ENCODE measurements at regions not wholly inside any gene's neighbourhood (a gene's known extent, or its start where the extent isn't known, plus 50 kb on each side); places are given as distances from the start of the nearest gene placed in this dataset.

DNA sequence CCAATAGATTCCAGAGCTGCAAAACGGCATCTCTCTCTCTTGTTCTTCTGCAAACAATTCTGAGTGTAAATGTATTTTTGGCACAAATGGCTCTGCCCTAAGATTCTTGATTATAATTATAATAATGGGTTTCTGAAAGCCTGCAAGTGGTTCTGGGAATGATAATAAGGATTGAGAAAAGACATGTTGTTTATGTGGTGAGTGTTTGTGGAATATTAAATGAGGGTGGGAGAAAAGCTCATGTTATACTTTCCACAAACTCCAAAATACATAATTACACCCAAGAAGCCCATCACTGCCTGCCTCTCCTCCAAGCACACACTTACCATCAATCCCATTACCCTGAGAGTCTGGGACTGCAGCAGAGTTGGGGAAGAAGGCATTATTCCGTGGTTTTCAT, 460.0 kb upstream of the BRINP1 start:
- no peak for DNase-seq (ENCODE audit: low read depth)

DNA sequence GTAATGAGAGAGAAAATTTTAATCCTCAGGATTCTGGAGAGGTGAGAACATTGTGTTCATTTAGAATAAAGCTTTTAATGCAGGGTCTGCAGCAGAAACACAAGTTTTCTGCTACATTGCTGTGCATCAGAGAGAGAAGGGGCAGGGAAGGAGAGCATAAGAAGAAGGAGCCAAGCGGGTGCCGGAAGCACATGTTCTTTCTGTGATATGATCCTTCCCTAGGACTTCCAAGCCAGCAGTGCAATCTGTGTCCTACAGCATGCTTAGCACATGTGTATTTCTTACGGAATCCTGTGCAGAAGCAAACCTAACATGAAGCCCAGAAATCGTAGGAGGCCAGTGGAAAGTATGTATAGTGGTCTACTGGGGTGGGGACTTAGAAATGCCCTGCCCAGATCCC, 458.3 kb upstream of the BRINP1 start:
- DNase-seq (ENCODE audit: low read depth): no peak

DNA sequence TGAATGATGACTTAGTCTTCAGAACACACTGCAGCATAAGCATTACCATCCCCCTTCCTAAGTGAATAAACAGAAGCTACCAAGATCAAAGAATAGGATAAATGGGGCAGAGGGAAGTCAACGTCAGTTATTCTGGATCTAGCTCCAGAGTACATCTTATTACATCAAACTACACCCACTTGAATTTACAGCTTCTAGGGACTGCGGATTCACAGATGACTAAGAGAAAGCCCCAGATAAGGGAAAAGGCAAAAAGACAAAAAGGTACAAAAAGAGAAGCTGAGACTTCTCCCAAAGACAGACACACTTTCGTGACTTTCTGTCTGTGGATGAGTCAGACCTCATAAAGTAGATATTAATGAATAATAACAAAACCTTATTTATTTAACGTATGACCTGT, 457.9 kb upstream of the BRINP1 start:
- DNase-seq (ENCODE audit: low read depth): no peak

DNA sequence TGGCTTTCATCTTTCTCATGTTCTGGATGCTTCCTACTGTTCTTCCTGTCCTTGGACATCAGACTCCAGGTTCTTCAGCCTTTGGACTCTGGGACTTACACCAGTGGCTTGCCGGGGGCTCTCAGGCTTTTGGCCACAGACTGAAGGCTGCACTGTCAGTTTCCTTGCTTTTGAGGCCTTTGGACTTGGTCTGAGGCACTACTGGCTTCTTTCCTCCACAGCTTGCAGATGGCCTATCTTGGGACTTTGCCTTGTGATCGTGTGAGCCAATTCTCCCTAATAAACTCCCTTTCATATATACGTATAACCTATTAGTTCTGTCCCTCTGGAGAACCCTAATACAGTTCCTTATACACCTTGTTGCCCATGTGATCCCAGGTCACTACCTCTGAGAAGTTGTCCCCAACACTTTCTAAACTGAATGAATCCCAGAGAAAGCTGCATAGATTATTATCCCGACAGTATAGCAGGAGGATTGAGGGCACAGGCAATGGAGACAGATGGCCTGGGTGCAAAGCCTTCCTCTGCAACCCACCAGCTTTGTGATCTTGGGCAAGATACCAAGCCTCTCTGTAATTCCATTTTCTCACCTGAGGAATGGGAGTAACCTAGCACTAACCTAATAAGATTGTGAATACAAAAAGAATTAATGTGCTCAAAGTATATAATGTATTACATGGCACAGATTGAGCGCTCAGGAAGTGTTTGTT, 449.6 kb upstream of the BRINP1 start:
- no peak for DNase-seq (ENCODE audit: low read depth)

DNA sequence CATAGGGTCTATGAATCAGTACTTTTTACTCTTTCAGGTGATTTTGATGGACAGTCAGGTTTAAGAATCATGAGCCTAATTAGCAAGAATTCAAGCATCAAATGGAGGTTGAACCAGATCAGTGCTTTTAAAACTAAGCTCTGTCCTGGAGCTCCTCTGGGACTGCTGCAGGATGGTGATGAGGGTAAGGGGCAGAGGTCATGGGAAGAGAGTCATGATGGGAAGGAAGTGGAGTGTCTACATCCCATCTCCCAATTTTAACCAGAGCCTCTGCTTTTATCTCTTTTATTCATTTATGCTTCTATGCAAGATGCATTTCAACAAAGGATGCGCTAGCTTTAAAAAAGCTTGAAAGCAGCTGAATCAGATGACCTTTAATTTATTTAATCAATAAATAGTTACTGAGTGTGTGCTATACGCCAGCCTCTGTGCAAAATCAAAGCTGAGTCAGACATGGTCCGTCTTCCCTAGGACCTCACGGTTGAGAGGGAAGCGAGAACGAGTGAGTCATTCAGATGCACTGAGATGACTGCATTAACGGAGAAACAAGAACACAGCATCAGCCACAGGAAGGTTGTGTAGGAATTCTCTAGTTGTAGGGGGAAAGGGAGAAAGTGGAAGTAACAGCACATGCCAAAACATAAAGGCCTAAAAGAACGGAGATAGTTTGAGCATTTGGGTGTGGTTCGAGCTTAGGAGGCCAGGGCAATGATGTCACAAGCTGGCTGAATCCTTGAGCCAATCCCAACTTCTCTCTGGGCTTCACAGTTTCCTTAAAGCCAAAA, 441.6 kb upstream of the BRINP1 start:
- DNase-seq (ENCODE audit: low read depth): no peak

DNA sequence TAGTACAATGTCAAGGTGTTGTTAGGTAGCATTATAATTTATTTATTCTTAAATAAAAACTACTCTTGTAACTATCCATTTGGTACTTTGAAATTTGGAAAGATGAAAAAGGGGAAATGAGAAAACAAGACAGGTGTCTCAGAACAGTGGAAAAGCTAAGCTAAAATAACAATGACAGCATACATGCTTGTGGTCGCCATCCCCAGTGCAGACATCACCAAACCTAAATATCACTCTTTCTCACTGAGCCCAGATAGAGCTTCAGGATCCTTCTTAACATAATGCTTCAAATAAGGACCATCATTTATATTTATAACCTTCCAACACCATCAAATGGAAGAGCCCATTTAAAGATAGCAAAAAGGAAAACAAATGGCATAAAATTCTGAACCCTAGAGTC, 434.4 kb upstream of the BRINP1 start:
- DNase-seq (ENCODE audit: low read depth): no peak

DNA sequence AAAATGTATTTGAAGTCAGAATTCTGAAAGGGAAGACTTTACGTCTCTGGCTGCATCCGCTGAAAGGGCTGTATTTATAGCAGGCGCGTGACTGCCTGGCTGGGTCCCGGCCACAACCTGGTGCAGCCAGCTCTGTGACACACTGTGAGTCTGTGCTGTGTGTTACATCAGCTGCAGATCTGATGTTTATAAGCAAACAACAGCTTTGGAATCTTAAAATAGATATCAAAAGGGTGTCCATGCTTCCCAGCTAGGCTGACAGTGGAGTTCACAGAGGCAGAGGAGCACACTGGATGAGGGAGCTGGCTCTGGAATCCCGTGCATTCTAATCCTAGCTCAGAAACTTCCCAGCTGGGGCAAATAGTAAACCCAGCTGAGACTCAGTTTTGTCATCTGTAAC, 433.4 kb upstream of the BRINP1 start:
- no peak for DNase-seq (ENCODE audit: low read depth)

DNA sequence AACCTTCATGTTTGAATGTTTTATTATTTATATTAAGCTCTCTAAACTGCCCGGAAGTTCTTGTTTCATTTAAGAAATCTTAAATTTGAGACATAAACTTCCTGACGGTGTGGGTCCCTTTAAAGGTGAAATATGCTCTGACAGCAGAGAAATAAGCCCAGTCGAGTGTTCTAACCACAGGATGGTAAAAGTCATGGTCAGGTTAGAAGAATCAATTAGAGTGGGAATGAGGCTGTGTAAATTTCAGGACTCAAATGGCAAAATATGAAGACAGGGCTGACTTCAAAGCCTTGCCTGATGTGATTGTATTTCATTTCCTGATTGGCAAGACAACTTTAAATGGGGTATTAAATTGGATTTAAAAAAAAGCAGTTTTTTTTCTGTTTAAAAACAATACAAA, 432.9 kb upstream of the BRINP1 start:
- no peak for DNase-seq (ENCODE audit: low read depth)

DNA sequence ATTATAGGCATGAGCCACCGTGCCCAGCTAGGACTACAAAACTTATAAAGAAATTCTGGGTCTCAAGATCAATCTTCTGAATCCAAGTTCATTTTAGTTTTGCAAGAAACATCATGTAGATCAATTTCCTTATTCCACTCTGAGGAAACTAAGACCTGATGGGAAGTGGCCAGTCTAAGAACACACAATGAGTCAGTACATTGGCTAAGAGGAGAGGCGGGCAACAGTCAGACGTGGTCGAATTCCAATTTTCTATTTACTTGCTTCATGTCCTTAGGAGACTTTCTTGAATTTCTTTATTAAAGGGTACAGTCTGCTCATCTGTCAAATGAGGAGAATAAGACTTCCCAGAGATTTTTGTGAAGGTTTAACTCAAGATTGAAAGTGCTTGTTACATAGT, 432.1 kb upstream of the BRINP1 start:
- no peak for DNase-seq (ENCODE audit: low read depth)

DNA sequence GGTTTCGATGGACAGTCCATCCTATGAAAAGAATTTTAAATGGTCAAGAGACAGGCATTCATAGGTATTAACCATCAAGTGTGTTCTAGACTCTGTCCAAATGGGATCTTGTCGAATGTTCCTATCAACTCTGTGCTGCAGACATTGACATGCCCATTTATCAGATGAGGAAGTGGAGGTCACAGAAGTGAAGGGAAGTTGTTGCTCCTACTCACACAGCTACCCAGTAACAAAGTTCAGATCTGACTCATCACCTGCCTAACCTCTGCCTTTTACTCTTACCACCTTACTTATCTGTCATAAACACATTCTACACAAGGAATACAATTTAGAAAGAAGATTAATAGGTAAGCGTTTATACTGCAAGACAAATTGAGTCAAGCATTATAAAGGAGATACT, 426.2 kb upstream of the BRINP1 start:
- DNase-seq (ENCODE audit: low read depth): no peak

DNA sequence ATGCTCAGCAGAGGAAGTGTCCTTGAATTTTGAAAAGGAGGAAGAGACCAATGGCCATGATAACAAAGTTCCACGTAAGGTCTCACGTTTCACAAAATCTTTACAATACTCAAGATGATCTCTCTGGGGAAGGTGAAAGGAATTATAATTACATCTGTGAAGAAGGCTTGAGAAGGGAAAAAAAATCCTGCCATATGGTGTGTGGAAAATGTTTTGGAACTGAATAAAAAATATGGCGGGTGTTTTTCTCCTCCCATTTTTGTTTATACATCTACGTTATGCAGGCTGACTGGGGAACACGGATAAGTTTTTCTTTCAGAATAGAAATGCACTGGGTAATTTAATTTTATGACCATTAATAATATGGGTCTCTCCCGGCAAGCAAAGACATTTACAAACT, 425.6 kb upstream of the BRINP1 start:
- no peak for DNase-seq (ENCODE audit: low read depth)

DNA sequence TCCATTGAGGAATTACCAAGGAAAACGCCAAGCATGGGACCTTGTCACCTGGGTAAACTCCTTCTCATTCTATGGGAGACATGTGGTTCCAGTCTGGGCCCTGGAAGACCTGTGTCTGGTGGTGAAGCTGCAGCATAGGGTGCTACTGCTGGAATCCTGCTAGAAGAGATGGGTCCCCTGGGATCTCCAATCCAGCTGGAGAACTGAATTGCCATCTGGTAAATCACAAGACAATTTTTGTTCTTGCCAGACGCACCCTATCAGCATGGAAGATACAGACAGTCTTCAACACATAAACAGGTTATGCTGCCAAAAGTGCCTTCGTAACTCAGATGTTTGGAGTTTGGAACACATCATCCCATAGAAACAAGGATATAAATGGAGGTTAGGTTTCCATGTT, 424.0 kb upstream of the BRINP1 start:
- no peak for DNase-seq (ENCODE audit: low read depth)

DNA sequence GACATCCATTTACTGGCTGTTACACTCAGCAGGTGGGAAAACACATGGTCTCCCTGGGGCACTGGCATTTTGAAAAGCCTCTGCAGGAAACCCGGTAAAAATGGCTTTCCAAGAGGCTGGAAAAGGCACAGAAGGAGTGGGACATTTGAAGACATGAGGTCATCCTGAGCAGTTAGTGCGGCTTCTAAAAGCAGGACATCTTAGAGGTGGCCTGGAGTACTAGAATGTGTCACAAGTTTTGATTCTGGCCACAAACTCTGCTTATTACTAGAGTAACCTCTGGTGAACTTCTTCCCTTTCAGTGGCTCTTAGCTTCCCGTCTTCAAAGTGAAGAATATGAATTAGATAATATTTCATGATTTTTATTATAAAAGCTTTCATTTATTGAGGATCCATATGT, 423.0 kb upstream of the BRINP1 start:
- no peak for DNase-seq (ENCODE audit: low read depth)

DNA sequence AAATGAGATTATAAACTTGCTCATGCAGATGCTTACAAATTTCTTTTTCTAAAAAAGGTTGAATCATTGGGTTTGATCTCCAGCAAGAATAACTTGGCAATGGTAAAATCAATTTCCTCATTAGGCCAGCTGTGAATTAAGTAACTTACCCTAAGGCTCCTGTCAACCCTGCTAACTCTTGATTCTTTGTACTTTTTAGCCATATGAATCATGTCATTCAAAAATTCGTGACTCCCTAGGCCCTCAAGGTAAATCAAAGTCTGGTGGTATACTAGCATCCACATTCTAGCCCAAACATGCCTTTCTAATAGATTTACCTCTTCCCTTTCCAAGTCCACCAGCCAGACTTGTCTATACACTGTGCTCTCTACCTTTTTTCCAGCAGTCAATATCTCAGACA, 420.8 kb upstream of the BRINP1 start:
- DNase-seq (ENCODE audit: low read depth): no peak

DNA sequence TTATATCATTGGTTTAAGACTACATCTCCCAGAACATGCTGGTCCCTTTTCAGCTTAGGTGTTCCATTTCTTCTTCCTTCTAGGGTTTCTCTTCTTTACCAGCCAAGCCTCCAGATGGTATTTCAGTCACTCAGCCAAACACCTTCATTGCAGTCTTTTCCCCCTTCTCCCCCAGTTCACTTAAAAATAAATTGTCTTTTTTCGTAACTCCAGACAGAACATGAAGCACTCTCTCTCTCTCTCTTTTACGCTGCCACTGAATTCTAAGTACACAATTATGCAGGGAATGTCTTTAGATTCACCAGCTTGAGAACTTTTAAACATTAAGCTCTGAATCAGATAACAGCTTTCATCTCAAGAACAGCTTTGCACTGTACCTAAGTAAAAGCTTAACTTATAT, 419.7 kb upstream of the BRINP1 start:
- DNase-seq (ENCODE audit: low read depth): no peak

DNA sequence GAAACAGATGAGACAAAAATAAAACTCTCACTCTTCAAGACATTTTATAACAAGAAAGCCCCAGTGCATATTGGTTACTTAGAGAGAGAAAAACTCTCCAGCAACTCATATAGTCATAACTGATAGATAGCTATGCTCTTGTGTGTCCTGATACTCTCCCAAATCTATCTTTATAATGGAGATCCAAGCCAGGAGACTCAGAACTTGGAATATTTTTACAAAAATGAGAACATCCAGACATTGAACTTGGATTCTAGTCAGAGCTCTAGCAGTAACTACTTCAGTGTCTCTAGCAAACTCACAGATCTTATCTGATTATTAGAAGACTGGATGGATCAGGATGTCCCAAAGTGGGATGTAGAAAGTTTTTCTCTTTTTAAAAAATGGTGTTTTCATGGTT, 412.7 kb upstream of the BRINP1 start:
- no peak for DNase-seq (ENCODE audit: low read depth)

DNA sequence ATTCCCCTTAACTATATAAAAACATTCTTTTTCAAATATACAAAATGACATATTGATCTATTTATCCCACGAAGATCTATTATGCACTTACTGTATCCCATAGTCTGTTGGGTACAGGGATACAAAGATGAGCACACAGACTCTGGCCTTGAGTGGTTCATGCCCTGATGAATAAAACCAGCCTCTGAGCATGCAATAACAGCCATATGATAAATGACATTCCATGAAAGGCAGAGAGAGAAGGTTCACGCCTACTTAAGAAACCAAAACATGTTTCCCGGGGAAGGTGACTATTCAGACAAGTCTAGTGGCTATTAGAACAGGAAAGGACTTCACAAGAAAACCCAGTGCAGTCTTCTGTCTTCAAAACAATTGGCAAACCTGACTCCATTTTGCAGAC, 406.2 kb upstream of the BRINP1 start:
- no peak for DNase-seq (ENCODE audit: low read depth)

DNA sequence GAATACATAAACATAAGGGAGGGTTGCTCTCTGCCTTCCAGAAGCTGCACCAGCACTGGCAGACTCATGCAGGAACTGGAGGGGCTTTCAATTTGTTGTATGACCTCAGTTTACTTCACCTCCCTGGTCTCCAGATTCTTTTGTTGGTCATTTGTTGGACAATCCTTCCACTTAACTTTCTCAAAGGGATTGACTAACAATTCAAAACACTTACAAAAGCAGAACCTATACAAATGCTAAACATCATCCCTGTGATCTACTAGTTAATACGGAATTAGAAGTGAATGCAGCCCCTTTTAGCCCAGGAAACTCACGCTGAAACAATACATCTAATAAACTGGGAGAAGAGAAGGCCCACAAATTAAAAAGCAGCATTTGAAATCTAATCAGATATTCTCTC, 404.6 kb upstream of the BRINP1 start:
- no peak for DNase-seq (ENCODE audit: low read depth)

DNA sequence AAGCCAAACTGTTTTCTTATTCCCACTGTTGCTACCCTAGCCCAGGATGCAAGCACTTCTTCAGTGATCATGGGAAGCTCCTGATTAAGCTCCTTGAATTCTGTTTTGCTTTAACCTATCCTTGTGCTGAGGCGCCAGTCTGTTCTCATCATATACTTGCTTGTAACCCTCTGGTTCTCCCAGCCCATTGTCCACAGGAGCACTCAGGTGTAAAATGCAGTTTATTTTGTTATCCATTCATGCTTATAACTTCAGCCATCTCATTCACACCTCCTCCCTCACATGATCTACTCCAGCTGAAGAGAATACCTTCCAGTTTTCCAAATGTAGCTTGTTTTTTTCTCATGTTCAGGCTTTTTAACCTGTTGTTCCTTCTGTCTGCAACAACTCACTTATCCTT, 402.1 kb upstream of the BRINP1 start:
- DNase-seq (ENCODE audit: low read depth): no peak

DNA sequence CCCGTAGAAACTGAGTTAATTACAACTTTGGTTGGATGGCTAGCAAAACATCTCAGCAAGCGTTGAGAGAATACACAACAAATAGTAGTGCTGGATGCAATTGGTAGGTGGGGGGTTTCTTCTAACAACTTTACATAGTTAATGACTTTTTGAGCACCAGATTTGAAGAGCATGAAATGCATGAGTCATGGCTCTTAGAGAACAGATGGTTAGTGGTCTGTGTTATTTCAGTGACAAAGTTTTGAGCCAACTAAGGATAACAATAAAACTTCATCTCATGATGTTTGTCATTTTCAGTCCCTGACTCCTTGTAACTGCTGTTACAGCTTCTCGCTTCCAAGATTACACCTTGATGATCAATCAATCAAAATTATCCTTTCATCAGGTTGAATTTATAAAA, 399.0 kb upstream of the BRINP1 start:
- DNase-seq (ENCODE audit: low read depth): no peak

DNA sequence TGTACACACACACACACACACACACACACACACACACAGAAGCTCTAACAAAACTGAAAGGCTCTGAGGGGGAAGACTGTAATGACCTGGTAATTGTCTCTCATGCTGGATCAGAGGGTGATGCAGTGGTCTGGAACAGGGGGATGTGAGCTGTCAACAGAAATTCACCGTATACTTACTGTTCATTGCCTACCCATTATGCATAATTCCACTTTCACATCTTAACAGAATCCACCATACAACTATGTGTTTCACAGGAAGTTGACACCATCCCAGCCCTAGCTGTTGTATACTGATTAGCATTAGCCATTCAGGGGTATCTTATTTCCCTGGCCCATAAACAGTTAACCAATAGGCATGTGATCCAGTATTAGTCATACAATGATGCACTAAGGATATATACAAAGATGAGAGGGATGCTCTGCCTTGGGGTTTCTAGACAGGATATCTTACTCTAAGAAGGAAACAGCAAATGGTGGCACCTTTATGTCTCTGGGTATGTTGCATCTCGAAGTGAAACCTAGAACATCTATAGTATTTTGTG, 396.5 kb upstream of the BRINP1 start:
- DNase-seq (ENCODE audit: low read depth): no peak

DNA sequence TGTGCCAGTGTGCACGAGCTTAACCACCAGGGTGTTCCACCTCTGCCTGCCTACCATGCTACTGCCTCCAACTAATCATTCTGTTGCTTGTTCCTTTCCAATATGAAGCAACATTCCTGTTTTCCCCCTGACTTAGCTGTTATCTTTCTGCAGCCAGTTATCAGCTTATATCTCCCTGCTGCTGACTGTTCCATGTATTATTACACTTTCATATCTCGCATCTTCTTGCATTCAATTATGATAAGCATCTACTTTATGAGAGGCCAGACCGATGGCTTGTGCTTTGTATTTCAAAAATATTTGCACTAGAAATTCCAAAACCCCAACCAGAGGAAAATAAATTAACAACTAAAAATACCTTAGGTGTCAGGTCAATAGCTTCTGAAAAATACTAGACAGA, 394.0 kb upstream of the BRINP1 start:
- no peak for DNase-seq (ENCODE audit: low read depth)

DNA sequence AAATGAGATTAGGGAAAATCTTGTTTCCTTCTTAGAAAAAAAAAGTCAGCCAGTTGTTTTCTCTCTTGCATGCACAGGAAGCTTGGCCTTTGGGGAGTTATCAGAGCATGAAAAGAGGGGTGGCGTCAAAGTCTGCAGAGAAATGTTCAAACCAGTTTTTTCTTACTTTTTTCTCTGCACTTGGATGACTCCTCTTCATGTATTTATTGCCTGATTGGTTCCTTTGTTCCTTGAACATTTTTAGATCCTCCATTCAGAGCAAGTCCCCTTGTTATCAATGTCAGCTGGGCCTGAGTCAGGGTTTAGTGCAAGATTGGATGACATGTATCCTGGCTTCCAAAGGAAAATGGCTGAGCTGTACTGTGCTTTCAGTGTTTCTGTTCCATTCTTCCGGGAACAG, 392.6 kb upstream of the BRINP1 start:
- DNase-seq (ENCODE audit: low read depth): no peak

DNA sequence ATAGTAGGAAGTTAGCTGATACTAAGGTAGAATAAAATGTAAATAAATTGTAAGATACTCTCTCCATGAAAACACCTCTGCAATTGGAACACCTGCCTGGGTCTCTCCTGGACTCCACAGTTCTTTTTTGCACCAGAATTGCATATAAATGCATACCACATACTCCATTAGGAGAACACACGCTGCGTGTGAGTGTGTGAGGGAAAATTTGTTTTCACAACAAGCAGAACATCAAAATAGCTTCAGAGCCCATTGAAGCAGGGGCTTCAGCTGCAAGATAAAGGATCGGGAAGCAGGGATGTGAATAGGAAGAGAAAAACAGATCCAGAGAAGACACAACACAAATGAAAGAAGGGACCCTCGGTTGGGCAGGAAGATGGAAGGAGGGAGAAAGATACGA, 389.8 kb upstream of the BRINP1 start:
- no peak for DNase-seq (ENCODE audit: low read depth)

Data from stimulated activated CD8-positive, alpha-beta memory T cell treated with anti-CD3 and anti-CD28 coated beads, Interleukin-15, amount 100 ng/mL, for 24 hours (primary cell).